ENCODE measurements at regions not wholly inside any gene's neighbourhood (a gene's known extent, or its start where the extent isn't known, plus 50 kb on each side); places are given as distances from the start of the nearest gene placed in this dataset.

DNA sequence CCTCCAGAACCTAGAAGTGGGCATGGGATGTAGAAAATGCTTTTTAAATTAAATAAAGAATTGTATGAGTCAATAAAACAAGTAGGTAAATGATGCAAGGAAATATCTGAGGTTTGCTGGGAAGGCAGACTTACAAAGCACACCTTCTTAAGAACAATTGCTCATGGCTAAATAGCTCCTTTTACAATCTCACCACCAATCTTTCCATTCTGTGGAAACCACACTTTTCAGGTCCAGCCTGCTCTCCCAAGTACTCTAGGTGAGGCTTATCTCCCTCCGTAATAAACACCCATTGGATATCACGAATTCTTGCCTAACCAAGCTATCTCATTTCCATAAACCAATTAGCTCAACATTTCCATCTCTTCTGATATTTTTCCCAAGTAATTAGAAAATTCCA, 91.5 kb upstream of the SLC8A1 start:
- intact Hi-C loops (cut with micrococcal nuclease): no loop called here
- peaks cover 15% of the 10 kb centered on the region for H3K4me1 ChIP-seq
- H3K36me3 ChIP-seq: no peaks in the 10 kb centered on the region
- DNase-seq: no peak
- no peak overlapping the region for H3K4me3 ChIP-seq
- TF ChIP-seq, protein P1, sequence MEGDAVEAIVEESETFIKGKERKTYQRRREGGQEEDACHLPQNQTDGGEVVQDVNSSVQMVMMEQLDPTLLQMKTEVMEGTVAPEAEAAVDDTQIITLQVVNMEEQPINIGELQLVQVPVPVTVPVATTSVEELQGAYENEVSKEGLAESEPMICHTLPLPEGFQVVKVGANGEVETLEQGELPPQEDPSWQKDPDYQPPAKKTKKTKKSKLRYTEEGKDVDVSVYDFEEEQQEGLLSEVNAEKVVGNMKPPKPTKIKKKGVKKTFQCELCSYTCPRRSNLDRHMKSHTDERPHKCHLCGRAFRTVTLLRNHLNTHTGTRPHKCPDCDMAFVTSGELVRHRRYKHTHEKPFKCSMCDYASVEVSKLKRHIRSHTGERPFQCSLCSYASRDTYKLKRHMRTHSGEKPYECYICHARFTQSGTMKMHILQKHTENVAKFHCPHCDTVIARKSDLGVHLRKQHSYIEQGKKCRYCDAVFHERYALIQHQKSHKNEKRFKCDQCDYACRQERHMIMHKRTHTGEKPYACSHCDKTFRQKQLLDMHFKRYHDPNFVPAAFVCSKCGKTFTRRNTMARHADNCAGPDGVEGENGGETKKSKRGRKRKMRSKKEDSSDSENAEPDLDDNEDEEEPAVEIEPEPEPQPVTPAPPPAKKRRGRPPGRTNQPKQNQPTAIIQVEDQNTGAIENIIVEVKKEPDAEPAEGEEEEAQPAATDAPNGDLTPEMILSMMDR (IDR thresholded peaks at IDR 0.05; ENCODE audit: borderline replicate concordance): no peak
- H3K27me3 ChIP-seq (ENCODE audit: low read depth): no peaks in the 10 kb centered on the region
- no peaks in the 10 kb centered on the region for H3K9me3 ChIP-seq (replicated peaks)
- no peak overlapping the region for H3K27ac ChIP-seq (replicated peaks)

DNA sequence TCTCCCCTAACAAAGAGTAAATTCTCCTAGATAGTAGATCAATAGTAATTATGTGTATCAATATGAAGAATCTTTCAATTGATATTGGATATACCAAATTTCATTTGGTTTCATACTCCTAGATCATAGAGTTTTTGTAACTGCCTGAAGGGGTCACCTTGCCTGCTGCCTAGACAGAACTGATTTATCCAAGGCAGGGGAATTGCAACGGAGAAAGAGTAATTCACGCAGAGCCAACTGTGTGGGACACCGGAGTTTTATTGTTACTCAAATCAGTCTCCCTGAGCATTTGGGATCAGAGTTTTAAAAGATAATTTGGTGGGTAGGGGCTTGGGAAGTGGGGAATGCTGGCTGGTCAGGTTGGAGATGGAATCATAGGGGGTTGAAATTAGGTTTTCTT, 92.2 kb upstream of the SLC8A1 start:
- Histone ChIP-seq H3K4me1 (peaks cover 15% of the 10 kb centered on the region), H3K27ac (replicated peaks) (no peak overlapping the region), H3K27me3 (ENCODE audit: low read depth) (no peaks in the 10 kb centered on the region), H3K9me3 (replicated peaks) (no peaks in the 10 kb centered on the region), H3K36me3 (no peaks in the 10 kb centered on the region), H3K4me3 (no peak overlapping the region)
- no peak for DNase-seq
- TF ChIP-seq, protein P1 (IDR thresholded peaks at IDR 0.05; ENCODE audit: borderline replicate concordance): no peak
- intact Hi-C loops (cut with micrococcal nuclease): no loop called here

DNA sequence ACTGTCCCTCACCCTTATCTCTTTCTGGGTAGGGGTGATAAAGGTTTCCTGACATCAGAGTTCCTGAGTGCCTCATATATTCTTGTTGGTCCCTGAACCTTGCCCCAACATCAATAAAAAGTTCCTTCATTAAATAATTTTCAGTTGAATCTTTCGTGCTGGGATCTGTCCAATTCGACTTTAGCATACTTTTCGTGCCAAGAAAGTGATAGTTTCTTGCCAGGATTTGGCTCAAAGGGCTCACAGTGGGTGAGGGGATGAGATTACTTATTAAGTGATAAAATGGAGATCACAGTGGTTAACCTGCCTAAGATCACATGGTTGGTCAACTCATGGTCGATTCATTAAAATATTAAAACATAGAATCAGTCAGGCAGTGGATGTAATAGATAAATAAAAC, 93.8 kb upstream of the SLC8A1 start:
- H3K36me3 ChIP-seq: no peaks in the 10 kb centered on the region
- intact Hi-C loops (cut with micrococcal nuclease): no loop called here
- H3K27ac ChIP-seq (replicated peaks): no peak overlapping the region
- TF ChIP-seq, protein P1 (IDR thresholded peaks at IDR 0.05; ENCODE audit: borderline replicate concordance): no peak
- H3K4me3 ChIP-seq: no peak overlapping the region
- no peaks in the 10 kb centered on the region for H3K27me3 ChIP-seq (ENCODE audit: low read depth)
- H3K4me1 ChIP-seq: peaks cover 8% of the 10 kb centered on the region
- no peak for DNase-seq
- no peaks in the 10 kb centered on the region for H3K9me3 ChIP-seq (replicated peaks)

DNA sequence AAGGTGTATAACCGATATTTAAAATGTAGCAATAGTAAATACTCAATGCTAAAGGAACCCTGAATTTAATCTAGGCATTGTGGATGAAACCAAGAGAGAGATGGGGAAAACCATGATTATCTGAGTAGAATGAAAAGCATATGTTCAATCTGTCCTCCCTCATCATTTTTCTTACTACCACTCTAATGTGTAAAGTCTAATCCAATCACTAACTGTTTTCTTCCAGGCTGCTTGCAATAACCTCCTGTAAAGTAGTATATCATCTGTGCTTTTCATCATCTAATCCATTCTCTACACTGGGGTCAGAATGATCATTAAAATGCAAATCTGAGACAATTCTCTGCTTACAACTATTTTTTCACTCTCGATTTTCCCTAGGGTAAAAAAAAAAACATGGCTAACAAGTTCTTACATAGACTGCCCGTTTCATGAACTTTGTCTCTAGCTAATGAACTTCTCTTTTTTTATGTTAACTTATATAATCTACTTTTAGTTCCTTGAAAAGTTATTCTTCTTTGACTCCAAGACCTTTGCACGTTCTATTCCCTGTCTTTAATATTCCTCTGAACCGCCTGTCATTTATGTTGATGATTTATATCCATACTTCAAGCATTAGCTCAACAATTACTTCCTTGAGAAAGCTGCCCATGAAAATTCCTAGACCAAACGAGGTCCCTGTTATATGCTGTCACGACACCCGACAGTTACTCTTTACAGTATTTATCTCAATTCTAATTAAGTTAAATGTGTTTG, 94.7 kb upstream of the SLC8A1 start:
- no peaks in the 10 kb centered on the region for H3K9me3 ChIP-seq (replicated peaks)
- no peak overlapping the region for H3K4me3 ChIP-seq
- no peaks in the 10 kb centered on the region for H3K36me3 ChIP-seq
- TF ChIP-seq, protein P1 (IDR thresholded peaks at IDR 0.05; ENCODE audit: borderline replicate concordance): no peak
- no peaks in the 10 kb centered on the region for H3K27me3 ChIP-seq (ENCODE audit: low read depth)
- no peak overlapping the region for H3K27ac ChIP-seq (replicated peaks)
- H3K4me1 ChIP-seq: peaks cover 15% of the 10 kb centered on the region
- intact Hi-C loops (cut with micrococcal nuclease): no loop called here
- DNase-seq: no peak

DNA sequence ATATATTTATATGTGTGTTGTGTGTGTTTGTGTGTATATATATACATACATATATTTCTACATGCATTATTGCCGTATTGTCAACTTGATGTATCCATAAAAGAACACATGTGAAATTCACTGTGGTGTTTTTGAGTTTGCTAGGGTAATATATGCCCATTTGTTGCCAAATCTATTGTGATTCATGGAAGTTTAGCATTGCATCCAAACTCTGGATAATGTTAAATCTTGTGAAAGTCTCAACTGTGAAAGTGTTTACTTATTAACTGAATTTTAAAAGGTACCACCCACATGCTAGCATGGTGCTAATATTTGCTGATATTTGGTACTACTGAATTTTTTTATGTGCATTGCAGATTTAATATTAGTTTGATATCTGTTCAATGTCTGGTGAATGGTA, 96.6 kb upstream of the SLC8A1 start:
- Histone ChIP-seq H3K4me3 (no peak overlapping the region), H3K9me3 (replicated peaks) (no peaks in the 10 kb centered on the region), H3K36me3 (no peaks in the 10 kb centered on the region), H3K27ac (replicated peaks) (no peak overlapping the region), H3K4me1 (peaks cover 17% of the 10 kb centered on the region), H3K27me3 (ENCODE audit: low read depth) (no peaks in the 10 kb centered on the region)
- intact Hi-C loops (cut with micrococcal nuclease): no loop called here
- no peak for DNase-seq
- TF ChIP-seq, protein P1 (IDR thresholded peaks at IDR 0.05; ENCODE audit: borderline replicate concordance): no peak

All from left ventricle myocardium inferior (tissue), 1 donor.